ENCODE measurements at regions not wholly inside any gene's neighbourhood (a gene's known extent, or its start where the extent isn't known, plus 50 kb on each side); places are given as distances from the start of the nearest gene placed in this dataset.

GRCh38 chr2:10520154-10520553, 72.0 kb upstream of the ODC1 start:
- TF ChIP-seq, protein P1, sequence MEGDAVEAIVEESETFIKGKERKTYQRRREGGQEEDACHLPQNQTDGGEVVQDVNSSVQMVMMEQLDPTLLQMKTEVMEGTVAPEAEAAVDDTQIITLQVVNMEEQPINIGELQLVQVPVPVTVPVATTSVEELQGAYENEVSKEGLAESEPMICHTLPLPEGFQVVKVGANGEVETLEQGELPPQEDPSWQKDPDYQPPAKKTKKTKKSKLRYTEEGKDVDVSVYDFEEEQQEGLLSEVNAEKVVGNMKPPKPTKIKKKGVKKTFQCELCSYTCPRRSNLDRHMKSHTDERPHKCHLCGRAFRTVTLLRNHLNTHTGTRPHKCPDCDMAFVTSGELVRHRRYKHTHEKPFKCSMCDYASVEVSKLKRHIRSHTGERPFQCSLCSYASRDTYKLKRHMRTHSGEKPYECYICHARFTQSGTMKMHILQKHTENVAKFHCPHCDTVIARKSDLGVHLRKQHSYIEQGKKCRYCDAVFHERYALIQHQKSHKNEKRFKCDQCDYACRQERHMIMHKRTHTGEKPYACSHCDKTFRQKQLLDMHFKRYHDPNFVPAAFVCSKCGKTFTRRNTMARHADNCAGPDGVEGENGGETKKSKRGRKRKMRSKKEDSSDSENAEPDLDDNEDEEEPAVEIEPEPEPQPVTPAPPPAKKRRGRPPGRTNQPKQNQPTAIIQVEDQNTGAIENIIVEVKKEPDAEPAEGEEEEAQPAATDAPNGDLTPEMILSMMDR (conservative IDR thresholded peaks at IDR 0.05), result peak; percentile 60
- TF ChIP-seq EZH2 (IDR thresholded peaks at IDR 0.05; ENCODE audit: low read depth), result no peak
